ENCODE measurements at regions not wholly inside any gene's neighbourhood (a gene's known extent, or its start where the extent isn't known, plus 50 kb on each side); places are given as distances from the start of the nearest gene placed in this dataset.
"Not testable (repeated sequence)": the region's sequence is repeated elsewhere in the genome, so short reads cannot be mapped to it uniquely, and the experiment has no call there.

DNA sequence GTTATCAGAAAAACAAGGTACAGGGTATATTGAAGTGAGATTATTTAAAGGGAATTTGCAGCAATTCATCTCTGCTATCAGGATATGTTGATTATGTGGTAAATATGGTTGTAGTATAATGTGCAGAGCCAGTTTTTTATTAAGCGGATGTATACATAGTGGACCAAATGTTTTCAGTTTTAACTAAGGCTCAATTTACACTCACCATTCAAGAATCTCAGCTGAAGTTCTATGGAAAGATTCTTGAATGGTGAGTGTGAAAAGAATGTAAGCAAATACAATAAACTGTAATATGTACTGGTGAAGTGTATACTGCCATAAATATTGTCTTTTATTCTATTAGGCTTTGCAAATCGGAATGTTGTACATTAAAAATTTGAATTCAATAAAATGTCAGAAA lies 895.9 kb upstream of the CDH10 start:
- no peak for DNase-seq
- no peaks in the 10 kb centered on the region for H3K4me1 ChIP-seq (ENCODE audit: control insufficient read depth, insufficient read depth, low read length)
- no peaks in the 10 kb centered on the region for H3K27me3 ChIP-seq (ENCODE audit: control insufficient read depth, insufficient read depth, low read length)
- no peaks in the 10 kb centered on the region for H3K36me3 ChIP-seq (ENCODE audit: control insufficient read depth, insufficient read depth, low read length)
- no peak overlapping the region for H3K27ac ChIP-seq (ENCODE audit: low read length)
- H3K9me3 ChIP-seq (replicated peaks; ENCODE audit: control insufficient read depth, low read depth, low read length): no peaks in the 10 kb centered on the region
- no CpG with 5 or more reads among the region's 2 CpGs for whole genome bisulfite sequencing (ENCODE audit: insufficient coverage)
- H3K4me3 ChIP-seq (ENCODE audit: low read length): no peak overlapping the region

DNA sequence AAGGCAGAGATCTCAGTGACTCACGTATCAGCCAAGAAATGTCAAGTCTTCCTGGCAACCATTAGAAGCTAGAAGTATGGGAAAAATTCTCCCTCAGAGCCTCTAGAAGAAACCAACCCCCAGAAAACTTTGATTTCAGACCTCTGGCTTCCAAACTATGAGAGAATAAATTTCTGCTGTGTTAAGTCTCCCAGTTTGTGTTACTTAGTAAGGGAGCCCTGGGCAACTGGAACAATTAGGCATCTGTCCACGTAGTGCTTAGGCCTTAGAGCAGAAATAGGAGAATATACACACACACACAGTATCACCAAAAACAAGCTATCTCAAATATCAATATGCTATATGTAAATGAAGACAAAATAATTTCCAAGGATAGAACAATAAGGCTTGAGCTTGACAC lies 894.8 kb upstream of the CDH10 start:
- H3K4me1 ChIP-seq (ENCODE audit: control insufficient read depth, insufficient read depth, low read length): no peaks in the 10 kb centered on the region
- H3K27ac ChIP-seq (ENCODE audit: low read length): no peak overlapping the region
- WGBS (ENCODE audit: insufficient coverage): no CpG with 5 or more reads among the region's 2 CpGs
- no peaks in the 10 kb centered on the region for H3K36me3 ChIP-seq (ENCODE audit: control insufficient read depth, insufficient read depth, low read length)
- H3K27me3 ChIP-seq (ENCODE audit: control insufficient read depth, insufficient read depth, low read length): no peaks in the 10 kb centered on the region
- H3K9me3 ChIP-seq (replicated peaks; ENCODE audit: control insufficient read depth, low read depth, low read length): no peaks in the 10 kb centered on the region
- no peak for DNase-seq
- no peak overlapping the region for H3K4me3 ChIP-seq (ENCODE audit: low read length)

DNA sequence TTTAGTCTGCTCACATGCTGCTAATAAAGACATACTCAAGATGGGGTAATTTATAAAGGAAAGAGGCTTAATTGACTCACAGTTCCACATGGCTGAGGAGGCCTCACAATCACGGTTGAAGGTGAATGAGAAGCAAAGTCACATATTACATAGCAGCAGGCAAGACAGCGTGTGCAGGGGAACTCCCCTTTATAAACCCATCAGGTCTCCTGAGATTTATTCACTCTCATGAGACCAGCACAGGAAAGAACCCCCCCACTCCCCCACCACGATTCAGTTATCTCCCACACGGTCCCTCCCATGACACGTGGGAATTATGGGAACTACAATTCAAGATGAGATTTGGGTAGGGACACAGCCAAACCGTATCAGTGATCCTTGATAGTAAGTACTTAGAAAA lies 891.7 kb upstream of the CDH10 start:
- not testable (repeated sequence) for H3K27me3 ChIP-seq (ENCODE audit: control insufficient read depth, insufficient read depth, low read length); H3K4me1 ChIP-seq (ENCODE audit: control insufficient read depth, insufficient read depth, low read length); DNase-seq; H3K9me3 ChIP-seq (replicated peaks; ENCODE audit: control insufficient read depth, low read depth, low read length); H3K36me3 ChIP-seq (ENCODE audit: control insufficient read depth, insufficient read depth, low read length); H3K27ac ChIP-seq (ENCODE audit: low read length); H3K4me3 ChIP-seq (ENCODE audit: low read length)
- no CpG with 5 or more reads among the region's 6 CpGs for WGBS (ENCODE audit: insufficient coverage)

DNA sequence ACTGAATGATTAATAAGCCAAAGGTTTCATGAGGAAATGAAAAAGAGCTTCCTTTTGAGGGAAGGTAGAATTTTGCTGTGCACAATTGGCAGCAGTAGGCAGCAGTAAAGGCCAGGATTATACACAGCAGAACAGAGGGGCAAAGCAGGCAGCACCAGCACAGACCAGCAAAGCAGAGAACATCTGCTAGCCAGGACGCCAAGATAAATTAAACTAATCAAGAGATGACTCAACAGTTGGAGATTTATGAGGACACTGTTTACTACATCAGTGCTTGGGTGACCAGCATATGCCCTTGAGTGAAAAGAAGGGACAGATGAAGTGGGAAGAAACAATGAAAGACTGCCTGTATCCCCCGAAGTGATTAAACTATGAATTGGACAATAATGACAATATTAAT lies 871.4 kb upstream of the CDH10 start:
- no peaks in the 10 kb centered on the region for H3K27me3 ChIP-seq (ENCODE audit: control insufficient read depth, insufficient read depth, low read length)
- no peaks in the 10 kb centered on the region for H3K36me3 ChIP-seq (ENCODE audit: control insufficient read depth, insufficient read depth, low read length)
- H3K9me3 ChIP-seq (replicated peaks; ENCODE audit: control insufficient read depth, low read depth, low read length): no peaks in the 10 kb centered on the region
- H3K4me1 ChIP-seq (ENCODE audit: control insufficient read depth, insufficient read depth, low read length): no peaks in the 10 kb centered on the region
- no peak overlapping the region for H3K27ac ChIP-seq (ENCODE audit: low read length)
- no peak overlapping the region for H3K4me3 ChIP-seq (ENCODE audit: low read length)
- DNase-seq: no peak
- no CpG with 5 or more reads among the region's 2 CpGs for WGBS (ENCODE audit: insufficient coverage)

DNA sequence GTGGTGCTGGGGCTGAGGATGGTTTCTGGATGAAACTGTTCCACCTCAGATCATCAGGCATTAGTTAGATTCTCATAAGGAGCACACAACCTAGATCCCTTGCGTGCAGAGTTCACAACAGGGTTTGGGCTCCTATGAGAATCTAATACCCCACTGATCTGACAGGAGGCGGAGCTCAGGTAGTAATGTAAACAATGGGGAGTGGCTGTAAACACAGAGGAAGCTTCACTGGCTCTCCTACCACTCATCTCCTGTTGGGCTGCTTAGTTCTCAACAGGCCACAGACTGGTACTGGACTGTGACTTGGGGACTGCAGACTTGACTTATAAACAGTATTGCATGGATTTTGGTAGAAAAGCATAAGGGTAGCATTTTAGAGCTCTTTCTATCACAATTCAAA lies 870.7 kb upstream of the CDH10 start:
- no peak for DNase-seq
- Histone ChIP-seq H3K9me3 (replicated peaks; ENCODE audit: control insufficient read depth, low read depth, low read length) (no peaks in the 10 kb centered on the region), H3K4me3 (ENCODE audit: low read length) (no peak overlapping the region), H3K36me3 (ENCODE audit: control insufficient read depth, insufficient read depth, low read length) (no peaks in the 10 kb centered on the region), H3K27me3 (ENCODE audit: control insufficient read depth, insufficient read depth, low read length) (no peaks in the 10 kb centered on the region), H3K27ac (ENCODE audit: low read length) (no peak overlapping the region), H3K4me1 (ENCODE audit: control insufficient read depth, insufficient read depth, low read length) (no peaks in the 10 kb centered on the region)
- WGBS (ENCODE audit: insufficient coverage): no CpG with 5 or more reads among the region's 2 CpGs

DNA sequence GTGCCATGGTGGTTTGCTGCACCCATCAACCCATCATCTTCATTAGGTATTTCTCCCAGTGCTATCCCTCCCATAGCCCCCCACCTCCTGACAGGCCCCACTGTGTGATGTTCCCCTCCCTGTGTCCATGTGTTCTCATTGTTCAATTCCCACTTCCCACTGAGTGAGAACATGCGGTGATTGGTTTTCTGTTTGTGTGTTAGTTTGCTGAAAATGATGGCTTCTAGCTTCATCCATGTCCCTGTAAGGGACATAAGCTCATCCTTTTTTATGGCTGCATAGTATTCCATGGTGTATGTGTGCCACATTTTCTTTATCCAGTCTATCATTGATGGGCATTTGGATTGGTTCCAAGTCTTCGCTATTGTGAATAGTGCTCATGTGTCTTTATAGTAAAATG lies 865.9 kb upstream of the CDH10 start:
- not testable (repeated sequence) for H3K9me3 ChIP-seq (replicated peaks; ENCODE audit: control insufficient read depth, low read depth, low read length); H3K4me3 ChIP-seq (ENCODE audit: low read length); H3K4me1 ChIP-seq (ENCODE audit: control insufficient read depth, insufficient read depth, low read length); H3K36me3 ChIP-seq (ENCODE audit: control insufficient read depth, insufficient read depth, low read length); H3K27me3 ChIP-seq (ENCODE audit: control insufficient read depth, insufficient read depth, low read length); DNase-seq; H3K27ac ChIP-seq (ENCODE audit: low read length)
- WGBS (ENCODE audit: insufficient coverage): no CpG with 5 or more reads among the region's 2 CpGs

DNA sequence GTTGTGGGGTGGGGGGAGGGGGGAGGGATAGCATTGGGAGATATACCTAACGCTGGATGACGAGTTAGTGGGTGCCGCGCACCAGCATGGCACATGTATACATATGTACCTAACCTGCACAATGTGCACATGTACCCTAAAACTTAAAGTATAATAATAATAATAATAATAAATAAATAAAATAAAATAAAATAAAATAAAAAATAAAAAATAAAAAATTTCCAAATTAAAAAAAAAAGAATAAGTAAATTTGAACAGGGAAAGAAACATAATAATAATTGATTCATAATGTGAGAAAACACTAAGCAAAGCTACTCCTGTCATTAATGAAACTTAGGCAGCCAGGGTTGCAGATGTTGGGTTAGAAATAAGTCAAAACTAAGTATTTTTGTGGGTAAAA lies 863.2 kb upstream of the CDH10 start:
- not testable (repeated sequence) for DNase-seq; H3K4me1 ChIP-seq (ENCODE audit: control insufficient read depth, insufficient read depth, low read length); H3K36me3 ChIP-seq (ENCODE audit: control insufficient read depth, insufficient read depth, low read length); H3K27me3 ChIP-seq (ENCODE audit: control insufficient read depth, insufficient read depth, low read length); H3K27ac ChIP-seq (ENCODE audit: low read length); H3K4me3 ChIP-seq (ENCODE audit: low read length); H3K9me3 ChIP-seq (replicated peaks; ENCODE audit: control insufficient read depth, low read depth, low read length)
- WGBS (ENCODE audit: insufficient coverage): no CpG with 5 or more reads among the region's 4 CpGs

DNA sequence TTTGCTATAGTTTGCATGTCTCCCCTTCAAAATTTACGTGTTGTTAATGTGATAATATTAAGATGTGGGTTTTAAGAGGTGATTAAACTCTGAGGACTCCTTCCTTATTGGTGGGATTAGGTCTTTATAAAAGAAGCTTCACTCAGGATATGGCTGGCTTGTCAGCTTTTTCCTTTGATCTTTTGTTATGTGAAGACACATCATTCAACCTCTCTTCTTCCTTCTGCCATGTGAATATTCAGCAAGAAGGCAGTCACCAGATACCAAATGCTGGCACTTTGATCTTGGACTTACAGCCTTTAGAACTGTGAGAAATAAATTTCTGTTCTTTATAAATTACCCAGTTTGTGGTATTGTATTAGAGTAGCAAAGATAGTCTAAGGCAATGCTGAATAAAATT lies 855.9 kb upstream of the CDH10 start:
- H3K4me3 ChIP-seq (ENCODE audit: low read length): no peak overlapping the region
- H3K4me1 ChIP-seq (ENCODE audit: control insufficient read depth, insufficient read depth, low read length): no peaks in the 10 kb centered on the region
- no peaks in the 10 kb centered on the region for H3K27me3 ChIP-seq (ENCODE audit: control insufficient read depth, insufficient read depth, low read length)
- DNase-seq: no peak
- no peak overlapping the region for H3K27ac ChIP-seq (ENCODE audit: low read length)
- WGBS (ENCODE audit: insufficient coverage): no CpG with 5 or more reads among the region's 1 CpG
- no peaks in the 10 kb centered on the region for H3K36me3 ChIP-seq (ENCODE audit: control insufficient read depth, insufficient read depth, low read length)
- H3K9me3 ChIP-seq (replicated peaks; ENCODE audit: control insufficient read depth, low read depth, low read length): no peaks in the 10 kb centered on the region

DNA sequence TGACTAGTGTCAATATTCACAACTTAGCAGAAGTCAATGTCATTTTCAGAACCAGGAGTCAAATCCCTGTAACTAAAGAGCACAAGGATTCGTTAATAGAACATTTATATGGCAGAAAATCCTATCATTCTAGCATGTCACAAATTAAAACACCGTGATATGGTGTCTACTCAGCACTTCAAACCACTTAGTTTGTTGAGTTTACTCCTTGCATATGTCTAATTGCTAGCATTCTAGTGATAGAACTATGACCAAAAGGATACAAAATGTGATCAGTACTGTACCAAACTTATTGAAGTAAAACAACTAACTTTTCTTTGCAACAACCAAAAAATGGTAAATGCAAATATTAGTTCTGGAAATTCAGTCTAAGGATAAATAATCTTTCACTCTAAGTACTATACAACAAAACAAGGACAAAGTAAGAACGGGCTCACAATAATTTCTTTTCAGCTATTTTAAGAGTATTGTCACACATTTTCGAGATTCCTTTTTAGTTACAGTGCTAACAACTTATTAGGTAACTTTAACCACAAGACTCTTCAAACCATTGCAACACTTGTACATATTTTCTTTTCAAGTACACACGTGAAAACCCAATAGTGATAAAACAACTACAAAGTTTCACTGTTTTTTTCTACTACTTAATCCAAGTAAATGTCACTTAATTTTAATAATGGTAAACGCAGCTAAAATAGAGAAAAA lies 845.2 kb upstream of the CDH10 start:
- Histone ChIP-seq H3K36me3 (ENCODE audit: control insufficient read depth, insufficient read depth, low read length) (no peaks in the 10 kb centered on the region), H3K4me1 (ENCODE audit: control insufficient read depth, insufficient read depth, low read length) (no peaks in the 10 kb centered on the region), H3K9me3 (replicated peaks; ENCODE audit: control insufficient read depth, low read depth, low read length) (no peaks in the 10 kb centered on the region), H3K27me3 (ENCODE audit: control insufficient read depth, insufficient read depth, low read length) (no peaks in the 10 kb centered on the region), H3K4me3 (ENCODE audit: low read length) (no peak overlapping the region), H3K27ac (ENCODE audit: low read length) (no peak overlapping the region)
- DNase-seq: no peak
- WGBS (ENCODE audit: insufficient coverage): no CpG with 5 or more reads among the region's 6 CpGs

DNA sequence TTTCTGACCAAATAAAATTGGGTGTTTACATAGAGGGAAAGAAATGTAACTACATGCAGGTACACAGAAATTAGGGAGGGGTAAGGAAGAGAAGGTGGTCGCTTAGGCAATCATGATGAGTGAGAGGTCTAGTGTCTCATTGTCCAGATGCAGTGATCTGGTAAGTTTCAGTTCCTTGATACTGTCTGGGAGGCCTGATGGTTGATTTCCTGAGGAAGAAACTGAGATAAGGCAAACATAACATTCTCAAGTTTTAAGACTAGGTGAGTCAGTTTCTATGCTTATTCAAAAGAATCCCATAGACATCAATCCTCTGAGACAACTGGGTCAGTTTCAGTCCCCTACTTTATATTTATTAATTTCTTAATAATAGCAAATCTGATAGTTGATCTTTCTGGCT lies 843.3 kb upstream of the CDH10 start:
- Histone ChIP-seq H3K9me3 (replicated peaks; ENCODE audit: control insufficient read depth, low read depth, low read length) (no peaks in the 10 kb centered on the region), H3K4me1 (ENCODE audit: control insufficient read depth, insufficient read depth, low read length) (no peaks in the 10 kb centered on the region), H3K27me3 (ENCODE audit: control insufficient read depth, insufficient read depth, low read length) (no peaks in the 10 kb centered on the region), H3K27ac (ENCODE audit: low read length) (no peak overlapping the region), H3K4me3 (ENCODE audit: low read length) (no peak overlapping the region), H3K36me3 (ENCODE audit: control insufficient read depth, insufficient read depth, low read length) (no peaks in the 10 kb centered on the region)
- 75% methylated on average over 1 of the region's 1 CpG for WGBS (ENCODE audit: insufficient coverage)
- DNase-seq: no peak

DNA sequence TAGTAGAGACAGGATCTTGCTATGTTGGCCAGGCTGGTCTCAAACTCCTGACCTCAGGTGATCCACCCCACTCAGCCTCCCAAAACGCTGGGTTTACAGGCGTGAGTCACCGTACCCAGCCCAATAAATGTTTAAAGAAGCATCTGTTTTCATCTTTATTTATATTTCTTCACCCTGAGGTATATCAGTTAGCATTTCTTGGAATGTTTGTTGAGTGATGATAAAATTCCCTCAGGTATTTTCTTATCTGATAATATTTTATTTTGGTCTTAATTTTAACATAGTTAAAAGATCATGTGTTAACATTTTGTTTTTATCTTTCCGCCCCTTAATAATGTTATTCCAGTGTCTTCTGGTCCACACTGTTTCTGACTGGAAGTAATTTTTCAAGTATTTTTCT lies 839.6 kb upstream of the CDH10 start:
- Histone ChIP-seq H3K4me1 (ENCODE audit: control insufficient read depth, insufficient read depth, low read length) (no peaks in the 10 kb centered on the region), H3K4me3 (ENCODE audit: low read length) (no peak overlapping the region), H3K27ac (ENCODE audit: low read length) (no peak overlapping the region), H3K36me3 (ENCODE audit: control insufficient read depth, insufficient read depth, low read length) (no peaks in the 10 kb centered on the region), H3K9me3 (replicated peaks; ENCODE audit: control insufficient read depth, low read depth, low read length) (no peaks in the 10 kb centered on the region), H3K27me3 (ENCODE audit: control insufficient read depth, insufficient read depth, low read length) (no peaks in the 10 kb centered on the region)
- no peak for DNase-seq
- no CpG with 5 or more reads among the region's 4 CpGs for WGBS (ENCODE audit: insufficient coverage)

Data from muscle of leg (tissue), 3 donors.